GM18498 (cell line): ENCODE measurements at regions not wholly inside any gene's neighbourhood (a gene's known extent, or its start where the extent isn't known, plus 50 kb on each side); places are given as distances from the start of the nearest gene placed in this dataset.

Experiments used
- ATAC-seq: cut with Tn5 transposase; IDR thresholded peaks from one replicate; pipeline ENCODE4 v1.9.1; 2021; ENCODE audit warnings: mild to moderate bottlenecking, moderate library complexity; ENCODE audit not compliant: unreplicated experiment

DNA sequence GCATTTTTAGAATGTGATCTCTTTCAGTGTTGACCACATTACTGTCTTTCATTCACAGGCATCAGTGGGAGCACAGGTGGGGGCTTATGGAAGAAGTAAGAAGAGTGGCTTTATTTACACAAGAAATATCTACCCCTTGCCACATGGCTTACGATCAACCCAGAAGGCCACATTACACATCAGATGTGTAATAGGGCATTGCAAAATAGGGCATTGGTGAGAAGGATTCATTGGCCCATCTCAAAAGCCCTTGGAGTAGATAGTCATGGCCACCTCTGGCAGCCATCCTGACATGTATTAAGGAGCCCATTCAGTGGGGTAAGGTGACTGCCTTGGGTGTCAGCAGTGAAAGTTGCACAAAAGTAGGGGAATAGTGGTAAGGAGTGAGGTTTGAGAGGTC is 97.5 kb downstream of the MAFB start:
- ATAC-seq = no peak

DNA sequence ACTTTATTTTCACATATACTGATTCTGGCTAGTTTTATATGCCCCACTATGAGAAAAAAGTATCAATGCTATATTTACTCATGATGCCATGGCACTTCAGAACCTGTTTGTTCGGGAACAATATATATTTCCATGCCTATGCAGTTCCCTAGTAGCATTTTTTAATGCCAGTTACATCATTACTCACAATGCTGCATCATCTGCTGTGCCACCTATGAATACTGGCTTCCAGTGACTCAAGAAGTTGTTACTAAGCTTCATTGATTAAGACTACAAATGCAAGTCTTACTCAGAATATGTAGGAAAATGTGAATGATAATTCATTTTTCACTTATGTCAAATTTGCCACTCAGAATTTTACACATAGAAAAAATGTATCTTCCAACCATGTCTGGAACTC is 97.9 kb downstream of the MAFB start:
- no peak for ATAC-seq

DNA sequence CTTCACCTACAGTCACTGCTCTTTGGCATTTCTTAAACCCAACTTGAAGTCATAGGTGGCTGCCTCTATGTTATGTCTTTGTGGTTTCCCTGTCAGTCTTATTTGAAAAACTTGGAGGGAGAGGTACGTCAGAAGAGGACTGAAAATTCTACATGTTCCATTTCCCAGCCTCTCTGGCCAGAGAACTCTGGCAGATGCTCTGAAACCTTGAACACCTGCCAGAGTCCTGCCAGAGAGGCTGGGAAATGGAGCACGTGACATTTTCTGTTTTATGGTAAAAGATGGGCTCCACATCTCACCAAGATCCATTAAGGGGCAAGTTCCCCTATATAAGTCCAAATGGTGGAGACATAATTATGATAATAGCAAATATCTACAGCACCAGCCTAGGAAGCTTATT is 99.5 kb downstream of the MAFB start:
- no peak for ATAC-seq

DNA sequence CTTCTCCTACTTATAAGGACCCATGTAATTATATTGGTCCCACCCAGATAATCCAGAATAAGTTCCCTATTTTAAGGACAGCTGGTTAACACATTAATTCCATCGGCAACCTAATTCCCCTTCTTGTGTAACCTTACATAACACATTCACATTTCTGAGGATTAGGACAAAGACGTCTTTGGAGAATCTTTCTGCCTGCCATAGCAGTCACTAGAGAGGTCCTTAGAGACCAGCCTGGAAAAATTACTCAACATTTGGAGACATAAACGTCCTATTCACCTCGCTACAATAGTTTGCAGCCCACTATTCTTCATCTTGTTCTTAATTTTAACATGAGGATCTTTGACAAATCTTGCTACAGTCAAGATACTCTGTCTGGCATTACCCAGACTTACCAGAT is 100.1 kb downstream of the MAFB start:
- ATAC-seq = no peak

DNA sequence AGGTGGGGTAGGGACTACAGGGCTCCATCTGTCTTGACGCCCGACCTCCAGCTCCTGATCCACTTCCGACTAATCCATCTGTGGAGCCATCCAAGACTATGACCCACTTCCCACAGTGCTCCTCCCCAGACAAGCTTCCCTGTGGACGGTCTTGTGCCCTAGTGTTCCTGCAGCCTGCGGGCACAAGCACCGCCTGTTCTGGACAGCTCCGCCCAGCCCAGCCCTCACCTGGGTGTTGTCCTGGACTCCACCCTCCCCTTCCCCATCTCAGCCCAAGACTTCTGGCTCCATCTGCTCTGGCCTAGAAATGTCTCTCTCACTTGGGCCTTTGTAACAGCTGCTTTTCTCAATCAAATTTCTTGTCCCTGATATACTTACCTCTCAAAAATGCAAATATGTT is 102.0 kb downstream of the MAFB start:
- ATAC-seq = no peak

DNA sequence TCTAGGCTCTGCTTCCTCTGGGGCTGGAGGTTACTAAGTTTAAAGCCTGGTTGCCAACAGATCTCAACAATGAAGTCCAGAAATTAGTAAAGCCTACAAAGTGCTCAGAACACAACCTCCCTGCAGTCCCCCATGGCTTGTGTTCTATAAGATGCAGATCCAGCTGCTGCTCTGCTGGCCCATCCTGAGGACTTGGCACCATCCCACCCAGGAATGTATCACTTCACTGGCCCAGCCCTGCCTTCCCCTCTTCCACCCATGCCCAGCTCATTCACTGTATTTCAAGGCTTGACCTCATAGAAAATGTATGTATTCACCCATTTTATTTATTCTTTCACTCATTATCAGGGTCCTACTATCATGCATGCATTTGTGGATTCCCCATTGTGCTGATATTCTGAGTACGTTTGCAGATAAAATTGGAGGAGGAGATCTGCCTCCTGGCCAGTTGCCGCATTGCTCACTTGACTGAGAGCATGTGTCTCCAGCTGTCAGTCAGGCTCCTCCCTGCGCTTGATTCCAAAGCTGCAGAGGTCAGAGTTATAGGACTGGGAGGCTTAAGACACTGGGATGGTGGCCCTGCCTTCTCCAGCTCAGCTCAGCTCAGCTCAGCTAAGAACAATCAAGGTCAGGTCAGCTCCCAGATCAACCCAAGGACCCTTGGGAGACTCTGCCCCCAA is 104.8 kb downstream of the MAFB start:
- no peak for ATAC-seq

DNA sequence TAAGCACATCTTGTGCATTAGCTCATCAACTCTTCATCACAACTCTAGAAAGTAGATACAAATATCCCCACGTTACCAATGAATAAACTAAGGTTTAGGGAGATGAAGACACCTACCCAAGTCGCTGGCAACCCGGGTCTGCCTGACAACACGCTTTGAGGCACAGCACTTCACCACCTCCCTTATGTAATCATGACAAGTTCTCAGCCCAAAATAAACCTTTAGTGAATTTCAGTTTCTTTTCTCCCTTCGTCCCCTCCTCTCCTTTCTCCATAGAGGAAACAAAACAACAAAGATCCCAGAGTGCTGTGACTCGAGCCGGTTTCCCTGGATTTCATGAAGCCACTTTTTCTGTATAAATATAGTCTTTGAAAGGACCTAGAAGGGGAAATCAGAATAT is 105.4 kb downstream of the MAFB start:
- ATAC-seq = no peak

DNA sequence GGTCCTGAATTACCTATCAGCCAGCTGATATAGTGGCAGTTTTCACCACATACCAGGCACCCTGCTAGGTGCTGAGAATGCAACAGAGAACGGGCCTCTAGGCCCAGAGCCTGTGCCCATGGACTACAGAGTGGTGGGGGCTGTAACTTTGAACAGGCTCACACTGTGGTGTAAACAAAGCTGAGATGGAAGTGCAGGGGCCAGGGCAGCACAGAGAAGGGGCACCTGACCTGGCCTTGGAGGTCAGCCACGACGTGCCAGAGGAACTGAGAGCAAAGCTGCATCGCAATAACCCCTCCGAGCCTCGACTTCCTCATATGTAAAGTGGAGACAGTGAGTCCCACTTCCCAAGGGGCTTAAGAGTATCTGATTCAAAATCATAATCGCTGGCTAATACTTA is 105.8 kb downstream of the MAFB start:
- ATAC-seq = no peak

DNA sequence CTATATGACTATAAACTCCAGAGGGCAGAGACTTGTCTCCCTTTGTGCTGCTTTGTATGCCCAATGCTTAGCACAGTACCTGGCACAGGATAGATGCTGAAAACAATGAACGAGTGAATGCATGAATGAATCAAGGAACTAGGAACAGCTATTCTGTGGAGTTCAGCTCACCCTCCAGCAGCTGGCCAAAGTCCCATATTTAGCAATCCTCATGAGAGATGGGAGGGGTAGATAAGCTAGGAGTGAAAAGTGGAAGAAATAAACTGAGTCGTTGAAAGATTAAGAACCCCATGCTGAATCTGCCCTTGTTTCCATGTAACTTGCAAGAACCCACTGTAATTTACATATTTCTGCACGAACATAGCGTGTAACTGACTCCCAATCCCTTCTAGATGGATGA is 106.5 kb downstream of the MAFB start:
- ATAC-seq = no peak

DNA sequence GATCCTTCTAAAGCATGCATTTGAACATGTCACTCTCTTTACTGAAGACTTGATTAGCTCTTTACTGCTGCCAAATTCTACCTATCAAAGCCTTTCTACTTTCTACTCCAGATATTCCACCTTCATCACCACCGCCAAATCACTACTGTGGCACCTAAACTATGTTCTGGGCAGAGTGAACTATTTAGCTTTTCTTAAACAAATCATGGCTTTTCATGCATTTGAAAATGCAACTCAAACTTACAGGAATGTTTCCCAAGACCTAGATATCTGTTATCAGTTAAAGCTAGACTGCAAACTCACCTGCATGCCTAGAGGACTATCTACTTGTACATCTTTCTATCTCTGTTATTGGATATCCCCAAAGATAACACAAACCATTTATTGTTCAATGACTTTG is 109.3 kb downstream of the MAFB start:
- no peak for ATAC-seq

DNA sequence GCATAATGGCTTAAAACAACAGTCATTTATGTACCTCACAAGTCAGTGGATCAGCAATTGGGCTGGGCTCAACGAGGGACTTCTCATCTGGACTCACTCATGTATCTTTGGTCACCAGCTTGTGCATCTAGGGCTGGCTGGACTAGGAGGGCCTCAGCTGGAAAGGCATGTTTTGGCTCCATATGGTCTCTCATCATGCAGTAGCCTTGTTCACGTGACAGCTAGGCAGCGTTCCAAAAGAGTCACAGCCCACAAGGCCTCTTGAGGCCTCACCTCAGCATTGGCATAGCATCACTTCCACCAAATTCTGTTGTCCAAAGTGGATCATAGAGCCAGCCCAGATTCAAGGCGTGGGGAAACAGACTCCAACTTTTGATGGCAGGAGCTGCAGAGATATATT is 110.1 kb downstream of the MAFB start:
- ATAC-seq = no peak

DNA sequence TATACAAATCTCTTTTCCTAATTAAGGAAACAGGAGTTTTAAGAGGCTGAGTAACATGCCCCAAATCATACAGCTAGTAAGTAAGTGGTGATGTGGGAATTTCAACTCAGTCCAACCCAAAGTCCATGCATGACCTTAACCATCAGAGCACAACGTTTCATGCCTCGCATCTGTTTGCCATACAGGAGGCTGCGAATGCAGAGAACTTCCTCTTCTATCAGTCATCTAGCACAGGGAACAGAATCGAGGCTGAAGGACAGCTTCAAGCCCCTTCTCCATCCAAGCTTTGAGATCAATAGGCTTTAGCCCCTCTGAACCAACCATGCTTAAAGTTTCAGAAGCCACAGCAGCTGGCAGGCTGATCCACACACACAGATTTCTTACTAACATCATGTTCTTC is 113.2 kb downstream of the MAFB start:
- ATAC-seq = no peak

DNA sequence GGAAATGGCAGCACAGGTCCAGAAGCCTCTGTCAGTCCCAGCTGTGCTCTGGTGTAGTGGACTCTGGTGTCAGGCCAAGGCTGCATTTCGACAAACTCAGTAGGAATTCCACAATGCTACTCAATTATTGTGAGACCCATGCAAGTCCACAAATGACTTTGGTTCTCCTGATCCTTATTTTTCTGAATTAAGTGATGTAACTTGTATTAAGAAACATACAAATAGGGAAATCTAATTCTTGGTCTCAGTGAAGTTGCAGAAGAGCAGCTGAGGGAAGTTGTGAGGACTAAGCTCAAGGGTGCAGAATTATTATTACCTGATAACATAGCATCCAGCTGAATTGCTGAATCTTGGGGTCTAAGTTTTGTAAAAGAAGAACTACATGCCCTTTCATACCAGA is 116.8 kb downstream of the MAFB start:
- no peak for ATAC-seq

DNA sequence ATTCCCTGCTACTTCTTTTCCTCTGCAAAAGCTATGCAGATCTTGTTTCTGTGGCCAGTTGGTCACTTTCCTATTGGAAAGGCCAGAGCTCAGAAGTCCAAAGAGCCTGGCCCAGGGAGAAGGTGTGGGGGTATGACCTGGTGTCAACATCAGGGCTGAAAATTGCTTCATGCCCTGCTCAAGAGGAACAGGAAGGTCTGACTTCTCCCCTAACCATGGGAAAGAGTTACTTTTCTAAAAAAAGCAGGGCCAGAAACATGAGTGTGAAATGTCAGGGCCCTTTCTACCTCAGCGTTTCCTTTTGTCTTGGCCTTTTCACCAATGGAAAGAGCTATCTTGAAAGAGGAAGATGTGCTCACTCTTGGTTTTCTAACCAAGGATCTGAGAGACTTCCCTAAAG is 117.4 kb downstream of the MAFB start:
- no peak for ATAC-seq

DNA sequence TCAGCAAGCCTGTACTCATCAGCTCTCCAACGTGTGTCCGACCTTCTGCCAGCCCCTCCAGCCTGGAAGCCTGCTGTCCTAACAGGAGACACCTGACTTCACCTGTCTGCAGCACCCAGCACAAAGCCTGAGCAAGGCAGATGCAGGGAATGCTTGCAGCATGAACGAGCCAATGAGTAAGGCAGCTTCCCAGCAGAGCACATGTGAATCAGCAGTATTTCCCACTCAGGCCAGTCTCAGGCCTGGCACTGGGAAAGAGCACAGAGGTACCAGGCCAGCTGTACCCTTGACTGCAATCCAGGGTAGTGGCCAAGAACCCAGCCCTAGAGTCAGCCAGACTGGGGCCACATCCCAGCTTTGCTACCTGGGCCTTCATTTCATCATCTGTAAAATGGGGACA is 120.8 kb downstream of the MAFB start:
- ATAC-seq = no peak

DNA sequence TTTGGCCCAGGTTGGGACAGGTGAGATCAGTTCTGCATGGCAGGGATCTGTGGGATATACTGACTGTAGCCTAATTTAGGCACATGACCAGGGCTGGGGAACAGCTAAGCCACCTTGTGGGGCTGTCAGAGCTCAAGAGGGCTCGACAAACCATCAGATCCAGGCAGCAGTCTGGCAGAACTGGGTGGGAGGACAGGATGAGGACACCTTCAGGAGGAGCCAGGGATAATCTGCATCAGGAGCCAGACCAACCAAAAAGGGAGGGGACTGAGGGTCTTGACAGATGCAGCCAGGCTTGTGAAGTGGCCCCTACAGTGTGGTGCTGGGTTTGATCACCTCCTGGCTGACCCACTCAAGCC is 123.4 kb downstream of the MAFB start:
- no peak for ATAC-seq

DNA sequence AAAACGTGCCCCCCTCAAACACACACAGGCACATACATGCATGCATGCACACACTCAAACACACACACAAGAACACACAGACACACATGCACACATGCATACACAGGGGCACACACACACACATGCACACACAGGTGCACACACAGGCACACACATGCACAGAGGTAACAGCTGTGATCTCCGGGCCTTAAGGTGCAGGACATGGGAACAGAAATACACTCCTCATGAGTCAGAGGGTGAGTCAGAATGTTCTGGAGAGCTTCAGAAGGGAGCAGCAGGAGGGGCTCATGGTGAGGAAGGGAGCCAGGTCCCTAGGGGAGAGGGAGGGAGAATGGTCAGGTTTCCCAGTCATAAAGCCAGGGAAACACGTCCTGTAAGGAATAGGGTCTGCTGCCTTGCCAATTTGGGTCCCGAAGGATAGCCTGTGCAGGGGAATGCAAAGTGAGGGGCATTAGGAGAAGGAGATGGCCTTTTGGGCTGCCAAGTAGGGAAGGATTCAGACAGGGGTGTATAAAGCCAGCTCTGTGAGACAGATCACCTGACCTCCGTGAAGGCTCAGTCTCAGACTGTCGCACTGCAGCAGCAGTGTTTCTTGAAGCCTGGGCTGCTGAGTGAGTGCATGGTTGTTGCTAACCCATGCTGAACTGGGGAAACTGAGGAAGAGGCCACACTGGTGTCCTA is 123.9 kb downstream of the MAFB start:
- no peak for ATAC-seq

DNA sequence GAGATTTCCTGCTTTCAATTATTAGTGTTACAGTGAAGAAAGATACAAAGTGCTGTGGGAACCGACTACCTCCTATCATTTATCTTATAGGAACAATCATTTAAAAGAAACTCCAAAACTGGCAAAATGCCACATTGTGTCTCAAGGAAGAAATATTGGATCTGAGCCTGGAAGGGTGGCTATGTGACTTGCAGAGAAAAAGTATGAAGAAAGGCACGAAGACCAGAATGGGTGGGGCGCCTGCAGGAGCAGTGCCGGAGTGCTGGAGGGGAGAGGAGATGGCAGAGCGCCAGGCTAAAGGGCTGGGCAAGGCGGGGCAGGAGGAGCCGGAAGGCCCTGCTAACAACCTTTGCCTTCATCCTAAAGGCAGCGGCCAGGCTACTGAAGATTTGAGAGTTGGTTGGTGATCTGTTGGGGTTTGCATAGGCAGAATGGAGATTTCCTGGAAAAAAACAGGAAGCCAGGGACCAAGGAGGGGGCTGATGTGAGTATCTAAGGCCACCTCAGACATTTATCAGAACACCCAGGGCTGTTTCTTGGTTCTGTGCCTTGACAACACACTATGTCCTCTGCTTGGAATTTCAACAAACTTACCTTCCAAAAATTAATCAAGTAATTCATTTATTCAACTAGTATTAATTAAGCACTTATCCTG is 125.6 kb downstream of the MAFB start:
- no peak for ATAC-seq

DNA sequence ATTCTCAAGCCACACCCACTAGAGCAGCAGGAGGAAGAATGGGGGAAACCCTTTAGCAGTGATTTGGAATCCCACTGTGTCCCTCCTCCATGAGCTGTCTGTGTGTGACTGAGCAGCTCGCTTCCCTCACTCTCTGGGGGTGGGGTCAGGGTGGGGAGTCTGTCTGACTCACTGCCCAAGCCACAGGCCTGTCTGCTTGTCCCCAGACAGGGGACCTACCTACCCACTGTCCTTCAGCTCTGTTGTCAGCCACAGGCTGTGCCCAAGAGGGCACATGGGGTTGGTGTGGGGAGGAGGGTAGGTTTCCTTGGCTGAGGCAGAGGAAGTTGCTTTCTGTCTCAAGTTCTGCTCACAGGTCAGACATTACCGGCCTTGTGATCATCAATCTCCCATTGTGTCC is 127.0 kb downstream of the MAFB start:
- no peak for ATAC-seq

DNA sequence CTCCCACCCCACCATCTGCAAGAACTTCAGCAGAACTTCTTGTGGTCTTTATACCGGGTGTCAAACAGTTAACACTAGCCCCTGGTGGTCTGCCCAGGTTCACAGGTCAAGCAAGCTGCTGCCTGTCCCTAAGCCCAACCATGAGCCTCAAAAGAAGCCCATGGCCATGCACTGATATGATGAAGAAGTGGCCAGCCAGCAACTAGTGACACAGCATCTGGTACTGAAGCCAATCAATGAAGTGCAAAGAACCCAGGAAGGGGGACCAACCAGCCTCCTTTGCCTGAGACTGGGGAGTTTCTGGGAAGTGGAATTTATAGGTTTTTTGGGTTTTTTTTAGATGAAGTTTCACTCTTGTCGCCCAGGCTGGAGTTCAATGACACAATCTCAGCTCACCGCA is 127.8 kb downstream of the MAFB start:
- ATAC-seq = no peak

DNA sequence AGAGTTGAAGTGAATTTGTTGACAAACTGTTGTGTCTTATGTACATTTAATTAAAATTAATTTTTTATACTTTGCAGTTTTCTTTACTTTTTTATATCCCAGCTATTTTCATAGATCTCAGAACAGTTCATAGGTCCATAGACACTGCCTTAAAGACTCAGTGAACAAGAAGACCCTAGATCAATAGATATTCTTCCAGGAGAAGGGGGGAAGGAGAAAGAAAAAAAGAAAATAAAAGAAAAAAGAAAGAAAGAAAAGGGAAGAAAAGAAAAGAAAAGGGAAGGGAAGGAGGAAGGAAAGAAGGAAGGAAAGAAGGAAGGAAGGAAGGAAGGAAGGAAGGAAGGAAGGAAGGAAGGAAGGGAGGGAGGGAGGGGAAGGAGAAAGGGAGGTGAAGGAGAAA is 130.8 kb downstream of the MAFB start:
- no peak for ATAC-seq

DNA sequence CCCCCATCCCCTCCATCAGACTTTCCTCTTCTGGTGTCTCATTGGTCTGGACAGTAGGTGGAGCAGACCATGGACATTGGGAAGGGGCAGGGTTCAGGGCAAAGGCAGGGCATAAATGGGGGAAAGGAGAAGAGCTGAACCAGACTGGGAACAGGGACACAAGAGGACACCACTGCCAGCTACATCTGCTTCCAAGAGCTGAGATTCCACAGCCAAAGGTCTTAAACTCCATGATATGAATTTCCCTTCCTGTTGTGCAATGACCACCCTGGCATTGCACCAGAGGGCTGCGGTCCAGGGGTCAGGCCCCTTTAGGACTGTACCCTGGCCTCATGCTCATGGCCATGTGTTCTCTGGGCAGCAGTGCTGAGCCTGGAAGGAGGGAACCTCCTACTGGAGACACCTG is 137.9 kb downstream of the MAFB start:
- ATAC-seq = no peak
